ENCODE measurements at regions not wholly inside any gene's neighbourhood (a gene's known extent, or its start where the extent isn't known, plus 50 kb on each side); places are given as distances from the start of the nearest gene placed in this dataset.

DNA sequence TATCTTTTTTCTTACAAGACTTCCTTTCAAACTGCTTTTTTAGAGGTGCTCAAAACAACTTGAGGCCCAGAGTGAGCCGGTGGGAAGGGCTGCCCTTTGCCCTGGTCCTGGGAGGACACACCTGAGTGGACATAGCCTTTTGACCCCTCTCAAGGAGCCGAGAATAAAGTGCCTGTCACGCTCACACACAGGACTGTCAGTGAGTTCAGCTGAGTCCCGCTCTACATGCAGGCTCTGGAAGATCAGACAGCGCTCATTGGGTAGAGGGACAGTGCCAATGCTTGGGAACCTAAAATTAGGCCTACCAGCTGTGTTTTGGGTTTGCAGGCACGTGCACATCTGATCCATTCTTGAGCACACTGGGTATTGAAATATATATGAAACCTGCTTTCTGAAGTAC is 387.8 kb downstream of the CD83 start:
- no peak for DNase-seq
- Histone ChIP-seq H3K9ac (no peak overlapping the region), H3K27ac (ENCODE audit: low read depth in 2 of 2, low read length in 1 of 2) (no peak overlapping the region), H3K36me3 (replicated peaks in 1 of 2; ENCODE audit: control insufficient read depth in 1 of 2, insufficient read depth in 2 of 2, low read length in 1 of 2) (no peaks in the 10 kb centered on the region), H4K20me1 (ENCODE audit: insufficient read depth) (no peaks in the 10 kb centered on the region), H2AFZ (ENCODE audit: low read depth) (no peak overlapping the region), H3F3A (replicated peaks; ENCODE audit: insufficient read depth) (no peaks in the 10 kb centered on the region), H3K27me3 (ENCODE audit: insufficient read depth) (no peaks in the 10 kb centered on the region), H3K9me3 (no peaks in the 10 kb centered on the region), H3K4me3 (ENCODE audit: low read depth in 2 of 2, low read length in 1 of 2) (no peak overlapping the region), H3K4me2 (no peak overlapping the region), H3K79me2 (ENCODE audit: insufficient read depth) (no peaks in the 10 kb centered on the region), H3K9me2 (no peaks in the 10 kb centered on the region), H3K4me1 (ENCODE audit: control insufficient read depth in 1 of 2, insufficient read depth in 2 of 2, low read depth in 1 of 2, low read length in 1 of 2) (no peaks in the 10 kb centered on the region; a peak in 1 of 4 replicates)
- 35% methylated on average over 5 of the region's 6 CpGs for WGBS (ENCODE audit: low lambda C conversion rate)
- ChIA-PET POLR2A (no interaction called here), CTCF (no interaction called here)
- TF ChIP-seq, protein P1, sequence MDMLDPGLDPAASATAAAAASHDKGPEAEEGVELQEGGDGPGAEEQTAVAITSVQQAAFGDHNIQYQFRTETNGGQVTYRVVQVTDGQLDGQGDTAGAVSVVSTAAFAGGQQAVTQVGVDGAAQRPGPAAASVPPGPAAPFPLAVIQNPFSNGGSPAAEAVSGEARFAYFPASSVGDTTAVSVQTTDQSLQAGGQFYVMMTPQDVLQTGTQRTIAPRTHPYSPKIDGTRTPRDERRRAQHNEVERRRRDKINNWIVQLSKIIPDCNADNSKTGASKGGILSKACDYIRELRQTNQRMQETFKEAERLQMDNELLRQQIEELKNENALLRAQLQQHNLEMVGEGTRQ (IDR thresholded peaks at IDR 0.05; ENCODE audit: borderline replicate concordance, low read depth, low read length) = no peak
- TF ChIP-seq, protein P2, sequence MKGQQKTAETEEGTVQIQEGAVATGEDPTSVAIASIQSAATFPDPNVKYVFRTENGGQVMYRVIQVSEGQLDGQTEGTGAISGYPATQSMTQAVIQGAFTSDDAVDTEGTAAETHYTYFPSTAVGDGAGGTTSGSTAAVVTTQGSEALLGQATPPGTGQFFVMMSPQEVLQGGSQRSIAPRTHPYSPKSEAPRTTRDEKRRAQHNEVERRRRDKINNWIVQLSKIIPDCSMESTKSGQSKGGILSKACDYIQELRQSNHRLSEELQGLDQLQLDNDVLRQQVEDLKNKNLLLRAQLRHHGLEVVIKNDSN (IDR thresholded peaks at IDR 0.05; ENCODE audit: borderline replicate concordance, low read depth) = no peak
- TF ChIP-seq RFX5 (IDR thresholded peaks at IDR 0.05; ENCODE audit: low read length) (no peak), JUND (IDR thresholded peaks at IDR 0.05) (no peak), POLR2AphosphoS5 (IDR thresholded peaks at IDR 0.05; ENCODE audit: low read depth, low read length) (no peak), EP300 (IDR thresholded peaks at IDR 0.05; ENCODE audit: borderline replicate concordance in 1 of 2, low read depth in 1 of 2, low read length in 1 of 2) (no peak), RXRA (IDR thresholded peaks at IDR 0.05; ENCODE audit: borderline replicate concordance, low read depth) (no peak), NRF1 (IDR thresholded peaks at IDR 0.05; ENCODE audit: low read depth, low read length) (no peak), GATA2 (CRISPR knock-in tag; IDR thresholded peaks at IDR 0.05) (no peak), FOSL2 (IDR thresholded peaks at IDR 0.05; ENCODE audit: borderline replicate concordance, low read depth) (no peak)

DNA sequence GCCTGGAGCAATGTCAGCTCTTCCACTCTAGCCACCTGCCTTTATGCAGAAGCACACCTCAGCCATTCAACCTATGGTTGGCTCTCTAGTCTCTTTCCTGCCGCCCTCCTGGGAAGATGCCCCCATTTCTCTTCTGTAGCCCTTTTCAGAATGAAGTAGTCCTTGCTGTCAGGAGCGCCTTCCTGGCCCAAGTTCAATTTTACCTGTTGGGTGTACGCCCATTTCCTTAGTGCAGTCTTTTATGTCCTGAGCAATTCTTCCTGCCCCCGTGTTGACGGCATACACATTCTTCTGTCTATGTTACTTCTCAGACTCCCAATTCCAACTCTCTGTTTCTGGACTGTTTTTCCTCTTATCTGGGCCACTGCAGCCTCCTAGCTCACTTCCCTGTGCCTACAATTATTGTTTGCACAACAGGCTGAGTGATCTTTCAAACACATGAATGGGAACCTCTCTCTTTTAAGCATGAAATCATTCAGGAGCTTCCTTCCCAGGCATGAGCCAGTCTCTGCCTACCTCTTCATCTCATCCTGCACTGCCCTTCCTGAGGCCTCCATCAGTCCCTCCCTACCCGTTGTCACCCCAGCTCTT is 389.2 kb downstream of the CD83 start:
- Histone ChIP-seq H3K4me2 (no peak overlapping the region), H3K9ac (no peak overlapping the region), H3K27ac (ENCODE audit: low read depth in 2 of 2, low read length in 1 of 2) (no peak overlapping the region), H3K9me2 (no peaks in the 10 kb centered on the region), H3F3A (replicated peaks; ENCODE audit: insufficient read depth) (no peaks in the 10 kb centered on the region), H3K4me1 (ENCODE audit: control insufficient read depth in 1 of 2, insufficient read depth in 2 of 2, low read depth in 1 of 2, low read length in 1 of 2) (no peaks in the 10 kb centered on the region), H3K9me3 (no peaks in the 10 kb centered on the region), H4K20me1 (ENCODE audit: insufficient read depth) (no peaks in the 10 kb centered on the region), H3K79me2 (ENCODE audit: insufficient read depth) (no peaks in the 10 kb centered on the region), H3K4me3 (ENCODE audit: low read depth in 2 of 2, low read length in 1 of 2) (no peak overlapping the region), H2AFZ (ENCODE audit: low read depth) (no peak overlapping the region), H3K27me3 (ENCODE audit: insufficient read depth) (no peaks in the 10 kb centered on the region), H3K36me3 (replicated peaks in 1 of 2; ENCODE audit: control insufficient read depth in 1 of 2, insufficient read depth in 2 of 2, low read length in 1 of 2) (no peaks in the 10 kb centered on the region)
- DNase-seq = no peak
- POLR2A ChIA-PET = no interaction called here
- CTCF ChIA-PET = no interaction called here
- 56% methylated on average over 6 of the region's 6 CpGs for WGBS (ENCODE audit: low lambda C conversion rate)
- TF ChIP-seq MEF2A (IDR thresholded peaks at IDR 0.05; ENCODE audit: borderline replicate concordance, low read depth) (no peak), EZH2phosphoT487 (IDR thresholded peaks at IDR 0.05; ENCODE audit: borderline replicate concordance, low read depth) (no peak), NFIC (IDR thresholded peaks at IDR 0.05; ENCODE audit: borderline replicate concordance) (no peak), POLR2AphosphoS5 (IDR thresholded peaks at IDR 0.05; ENCODE audit: low read depth, low read length) (no peak), TEAD4 (IDR thresholded peaks at IDR 0.05; ENCODE audit: borderline replicate concordance, insufficient read depth) (no peak), GATA2 (CRISPR knock-in tag; IDR thresholded peaks at IDR 0.05) (no peak), JUND (IDR thresholded peaks at IDR 0.05) (no peak), MXI1 (IDR thresholded peaks at IDR 0.05; ENCODE audit: low read depth, low read length) (no peak), SIN3A (IDR thresholded peaks at IDR 0.05; ENCODE audit: borderline replicate concordance, low read depth, low read length) (no peak), YY1 (IDR thresholded peaks at IDR 0.05; ENCODE audit: low read depth) (no peak), RCOR1 (IDR thresholded peaks at IDR 0.05; ENCODE audit: low read length) (no peak), FOXJ3 (CRISPR knock-in tag; IDR thresholded peaks at IDR 0.05) (no peak)
- TF ChIP-seq, protein P3, sequence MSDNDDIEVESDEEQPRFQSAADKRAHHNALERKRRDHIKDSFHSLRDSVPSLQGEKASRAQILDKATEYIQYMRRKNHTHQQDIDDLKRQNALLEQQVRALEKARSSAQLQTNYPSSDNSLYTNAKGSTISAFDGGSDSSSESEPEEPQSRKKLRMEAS (IDR thresholded peaks at IDR 0.05; ENCODE audit: low read depth) = no peak
- TF ChIP-seq, protein P4, sequence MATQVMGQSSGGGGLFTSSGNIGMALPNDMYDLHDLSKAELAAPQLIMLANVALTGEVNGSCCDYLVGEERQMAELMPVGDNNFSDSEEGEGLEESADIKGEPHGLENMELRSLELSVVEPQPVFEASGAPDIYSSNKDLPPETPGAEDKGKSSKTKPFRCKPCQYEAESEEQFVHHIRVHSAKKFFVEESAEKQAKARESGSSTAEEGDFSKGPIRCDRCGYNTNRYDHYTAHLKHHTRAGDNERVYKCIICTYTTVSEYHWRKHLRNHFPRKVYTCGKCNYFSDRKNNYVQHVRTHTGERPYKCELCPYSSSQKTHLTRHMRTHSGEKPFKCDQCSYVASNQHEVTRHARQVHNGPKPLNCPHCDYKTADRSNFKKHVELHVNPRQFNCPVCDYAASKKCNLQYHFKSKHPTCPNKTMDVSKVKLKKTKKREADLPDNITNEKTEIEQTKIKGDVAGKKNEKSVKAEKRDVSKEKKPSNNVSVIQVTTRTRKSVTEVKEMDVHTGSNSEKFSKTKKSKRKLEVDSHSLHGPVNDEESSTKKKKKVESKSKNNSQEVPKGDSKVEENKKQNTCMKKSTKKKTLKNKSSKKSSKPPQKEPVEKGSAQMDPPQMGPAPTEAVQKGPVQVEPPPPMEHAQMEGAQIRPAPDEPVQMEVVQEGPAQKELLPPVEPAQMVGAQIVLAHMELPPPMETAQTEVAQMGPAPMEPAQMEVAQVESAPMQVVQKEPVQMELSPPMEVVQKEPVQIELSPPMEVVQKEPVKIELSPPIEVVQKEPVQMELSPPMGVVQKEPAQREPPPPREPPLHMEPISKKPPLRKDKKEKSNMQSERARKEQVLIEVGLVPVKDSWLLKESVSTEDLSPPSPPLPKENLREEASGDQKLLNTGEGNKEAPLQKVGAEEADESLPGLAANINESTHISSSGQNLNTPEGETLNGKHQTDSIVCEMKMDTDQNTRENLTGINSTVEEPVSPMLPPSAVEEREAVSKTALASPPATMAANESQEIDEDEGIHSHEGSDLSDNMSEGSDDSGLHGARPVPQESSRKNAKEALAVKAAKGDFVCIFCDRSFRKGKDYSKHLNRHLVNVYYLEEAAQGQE (IDR thresholded peaks at IDR 0.05; ENCODE audit: low read depth, low read length) = no peak
- TF ChIP-seq, protein P5, sequence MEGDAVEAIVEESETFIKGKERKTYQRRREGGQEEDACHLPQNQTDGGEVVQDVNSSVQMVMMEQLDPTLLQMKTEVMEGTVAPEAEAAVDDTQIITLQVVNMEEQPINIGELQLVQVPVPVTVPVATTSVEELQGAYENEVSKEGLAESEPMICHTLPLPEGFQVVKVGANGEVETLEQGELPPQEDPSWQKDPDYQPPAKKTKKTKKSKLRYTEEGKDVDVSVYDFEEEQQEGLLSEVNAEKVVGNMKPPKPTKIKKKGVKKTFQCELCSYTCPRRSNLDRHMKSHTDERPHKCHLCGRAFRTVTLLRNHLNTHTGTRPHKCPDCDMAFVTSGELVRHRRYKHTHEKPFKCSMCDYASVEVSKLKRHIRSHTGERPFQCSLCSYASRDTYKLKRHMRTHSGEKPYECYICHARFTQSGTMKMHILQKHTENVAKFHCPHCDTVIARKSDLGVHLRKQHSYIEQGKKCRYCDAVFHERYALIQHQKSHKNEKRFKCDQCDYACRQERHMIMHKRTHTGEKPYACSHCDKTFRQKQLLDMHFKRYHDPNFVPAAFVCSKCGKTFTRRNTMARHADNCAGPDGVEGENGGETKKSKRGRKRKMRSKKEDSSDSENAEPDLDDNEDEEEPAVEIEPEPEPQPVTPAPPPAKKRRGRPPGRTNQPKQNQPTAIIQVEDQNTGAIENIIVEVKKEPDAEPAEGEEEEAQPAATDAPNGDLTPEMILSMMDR (IDR thresholded peaks at IDR 0.05) = no peak

Data from SK-N-SH (cell line).